SIG-M5 (cell line): ENCODE measurements at regions not wholly inside any gene's neighbourhood (a gene's known extent, or its start where the extent isn't known, plus 50 kb on each side); places are given as distances from the start of the nearest gene placed in this dataset.
"Not testable (repeated sequence)": the region's sequence is repeated elsewhere in the genome, so short reads cannot be mapped to it uniquely, and the experiment has no call there.

ENCODE experiments used
- DNase-seq: peaks from one replicate; lab custom pipeline; 2025; lab: John Stamatoyannopoulos, UW

DNA sequence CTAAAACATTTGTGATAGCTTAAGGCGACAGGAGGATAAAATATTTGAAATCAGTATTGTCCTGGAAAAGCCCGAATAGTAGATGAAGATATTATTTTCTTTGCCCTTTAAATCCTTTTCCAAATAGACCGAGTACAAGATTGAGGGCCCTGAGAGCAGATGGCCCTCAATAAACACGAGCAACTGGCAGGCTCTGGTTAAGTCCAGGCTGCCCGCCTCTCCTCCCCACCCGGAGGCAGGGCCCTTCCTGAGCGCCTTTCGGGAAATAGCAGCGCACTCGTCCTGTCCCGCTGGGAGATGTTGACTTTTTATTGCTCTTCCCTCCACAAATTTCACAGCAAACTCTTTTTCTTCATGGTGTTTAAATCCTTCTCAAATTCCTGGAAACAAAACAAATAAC is 50.8 kb upstream of the MAX start:
- DNase-seq = no peak

DNA sequence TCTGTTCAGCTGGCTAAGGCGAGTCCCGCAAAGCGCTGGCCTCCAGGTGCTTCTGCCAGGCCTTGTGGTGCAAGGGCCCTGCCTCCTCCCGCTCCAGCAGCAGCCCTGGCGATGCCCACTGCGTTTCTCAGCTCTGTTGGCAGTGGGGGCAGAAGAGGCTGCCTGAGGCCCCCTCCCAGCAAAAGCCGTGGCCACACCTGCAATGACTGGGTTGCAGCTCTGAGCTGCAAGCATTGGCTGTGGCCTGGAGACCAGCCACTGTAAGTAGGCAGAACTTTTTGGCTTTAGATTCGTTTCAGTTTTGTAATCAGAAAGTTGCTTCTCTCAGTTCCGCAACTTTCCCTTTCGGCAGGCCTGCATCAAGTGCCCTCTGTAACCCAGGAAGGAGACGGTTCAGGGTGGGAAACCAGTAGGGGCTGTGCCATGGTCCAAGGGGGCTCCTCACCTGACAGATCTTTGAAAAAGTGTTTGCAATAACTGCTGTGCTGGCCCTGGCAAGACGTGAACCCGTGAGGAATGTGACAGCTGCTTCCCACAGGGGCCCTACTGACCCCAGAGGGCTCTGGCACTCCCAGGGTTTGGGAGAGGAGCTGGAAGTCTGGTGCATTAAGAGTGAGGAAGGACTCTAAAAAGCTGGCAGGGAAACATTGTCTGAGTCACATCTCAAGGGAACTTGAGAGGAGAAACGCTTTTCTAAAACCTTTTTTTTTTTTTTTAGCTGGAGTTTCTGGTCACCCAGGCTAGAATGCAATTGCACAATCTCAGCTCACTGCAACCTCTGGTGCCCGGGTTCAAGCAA is 54.5 kb upstream of the MAX start:
- no peak for DNase-seq

DNA sequence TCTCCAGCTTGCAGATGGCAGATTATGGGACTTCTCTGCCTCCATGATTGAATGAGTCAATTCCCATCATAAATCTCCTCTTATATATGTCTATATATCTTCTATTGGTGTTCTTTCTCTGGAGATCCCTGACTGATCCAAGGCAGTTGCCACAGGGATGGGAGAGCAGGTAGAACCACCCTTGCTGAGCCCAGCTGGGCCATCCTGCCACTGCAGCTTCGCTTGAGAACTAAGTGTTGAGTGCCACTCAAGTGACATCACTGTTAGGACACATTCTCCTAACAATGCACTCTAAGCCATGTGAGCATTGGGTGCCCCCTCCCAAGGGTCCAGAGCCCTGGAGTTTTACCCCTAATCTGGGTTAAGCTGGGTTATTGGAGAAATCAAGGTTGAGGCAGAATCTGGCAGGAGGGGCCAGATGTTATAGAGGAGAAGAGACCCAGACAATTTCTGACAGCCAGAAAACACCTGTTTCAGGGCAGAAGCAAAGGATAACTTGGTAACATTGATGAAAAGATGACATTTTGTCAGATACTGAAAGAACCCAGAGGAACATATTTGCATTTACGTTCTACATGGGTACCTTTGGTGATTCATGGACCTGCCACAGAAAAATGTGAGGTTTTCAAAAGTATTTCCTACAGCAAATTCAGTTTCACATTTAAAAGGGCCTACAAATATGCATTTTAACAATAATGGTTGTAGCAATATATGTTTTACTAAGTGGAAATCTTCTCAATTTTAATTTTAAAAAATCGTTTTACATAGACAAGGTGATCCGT is 57.2 kb upstream of the MAX start:
- no peak for DNase-seq

DNA sequence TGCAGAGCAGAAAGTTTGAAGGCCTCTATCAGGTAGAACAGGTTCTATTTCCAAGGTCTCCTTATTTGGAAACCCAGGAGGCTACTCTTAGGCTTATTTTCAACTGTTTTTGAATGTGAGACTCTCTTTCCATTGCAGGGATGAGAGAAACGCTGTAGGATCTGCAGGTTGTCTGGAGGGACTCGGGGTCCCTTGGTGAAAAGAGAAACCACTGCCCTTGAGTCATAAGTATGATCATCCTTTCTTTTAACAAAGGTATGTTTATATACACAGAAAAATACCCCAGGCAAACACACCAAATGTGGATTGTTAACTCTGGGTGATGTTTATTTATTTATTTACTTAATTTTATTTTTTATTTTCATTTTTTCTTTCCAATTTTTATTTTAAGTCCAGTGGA is 57.8 kb upstream of the MAX start:
- no peak for DNase-seq

DNA sequence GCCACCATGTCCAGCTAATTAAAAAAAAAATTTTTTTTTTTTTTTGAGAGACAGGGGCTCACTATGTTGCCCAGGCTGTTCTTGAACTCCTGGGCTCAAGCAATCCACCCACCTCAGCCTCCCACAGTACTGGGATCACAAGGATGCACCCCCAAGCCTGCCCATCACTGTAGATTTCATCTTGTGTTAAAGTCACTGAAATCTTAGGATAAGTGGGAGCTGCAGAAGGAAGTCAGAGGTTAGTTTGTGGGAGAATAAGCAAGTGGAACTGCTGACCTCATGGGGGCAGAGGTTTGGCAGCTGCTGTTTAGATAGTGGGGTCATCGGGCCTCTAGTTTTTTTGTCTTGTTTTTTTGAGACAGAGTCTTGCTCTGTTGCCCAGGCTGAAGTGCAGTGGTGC is 59.7 kb upstream of the MAX start:
- no peak for DNase-seq

DNA sequence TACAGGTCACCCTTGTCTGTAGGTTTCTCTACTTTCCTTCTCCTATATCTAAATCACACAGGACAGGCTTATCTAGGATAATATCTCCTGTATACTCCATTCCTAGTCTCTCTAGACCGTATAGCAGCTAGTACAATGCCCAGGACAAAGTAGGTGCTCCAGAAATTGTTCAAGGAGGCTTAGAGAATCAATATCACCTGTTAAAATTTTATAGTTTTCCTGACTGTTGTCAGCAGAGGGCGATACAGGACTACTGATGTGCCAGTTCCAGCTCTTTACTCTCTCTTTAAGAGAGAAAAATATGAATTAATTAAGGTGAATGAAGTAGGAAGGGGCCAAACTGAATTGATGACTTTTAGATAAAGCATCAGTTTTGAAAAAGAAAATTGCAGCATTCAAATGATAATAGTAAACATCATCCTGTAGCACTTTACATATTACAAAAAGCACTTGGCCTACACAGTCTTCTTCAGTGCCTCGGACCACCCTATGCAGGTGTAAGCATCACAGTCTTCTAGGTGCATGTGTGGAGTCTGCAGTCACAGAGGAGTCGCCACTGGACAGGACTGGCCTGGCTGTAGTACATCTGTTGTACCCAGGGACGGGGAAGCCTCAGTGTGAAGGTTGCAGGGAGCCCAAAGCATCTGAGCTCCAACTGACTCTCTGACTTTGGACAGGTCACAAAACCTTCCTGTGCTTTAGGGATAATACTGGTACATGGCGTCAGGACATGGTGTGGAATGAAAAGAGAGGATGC is 61.9 kb upstream of the MAX start:
- DNase-seq = no peak

DNA sequence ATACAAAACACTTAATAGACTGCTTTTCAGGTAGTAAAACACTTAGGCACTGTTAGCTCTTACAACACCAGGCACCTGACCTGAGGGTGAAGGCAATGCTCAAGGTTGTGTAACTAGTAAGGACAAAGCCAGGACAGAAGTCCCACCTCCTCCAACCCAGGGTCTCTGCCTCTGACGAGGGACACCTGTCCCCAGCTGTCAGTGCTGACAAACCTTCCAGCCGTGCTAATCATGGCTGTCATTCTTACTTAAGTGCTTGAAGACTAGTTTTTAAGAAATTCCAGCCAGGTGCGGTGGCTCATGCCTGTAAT is 62.5 kb upstream of the MAX start:
- no peak for DNase-seq

DNA sequence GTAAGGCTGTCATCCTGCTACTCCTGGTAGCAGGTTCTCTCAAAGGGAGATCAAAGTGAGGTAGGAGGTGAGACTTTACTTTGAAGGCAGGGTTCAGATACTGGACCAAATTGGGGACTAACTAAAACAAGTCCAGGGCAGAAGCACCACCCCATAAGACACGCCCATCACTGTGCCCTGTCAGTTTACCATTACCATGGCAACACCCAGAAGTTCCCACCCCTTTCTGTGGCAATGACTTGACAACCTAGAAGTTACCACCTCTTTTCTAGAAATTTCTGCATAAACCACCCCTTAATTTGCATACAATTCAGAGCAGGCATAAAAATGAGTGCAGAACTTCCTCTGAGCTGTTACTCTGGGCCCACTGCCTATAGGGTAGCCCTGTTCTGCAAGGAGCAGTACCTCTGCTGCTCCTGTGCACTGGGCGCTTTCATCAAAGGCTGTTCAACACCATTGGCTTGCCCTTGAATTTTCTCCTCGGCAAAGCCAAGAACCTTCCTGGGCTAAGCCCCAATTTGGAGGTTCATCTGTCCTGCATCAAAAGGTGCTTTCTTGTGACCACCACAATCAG is 64.8 kb upstream of the MAX start:
- no peak for DNase-seq

DNA sequence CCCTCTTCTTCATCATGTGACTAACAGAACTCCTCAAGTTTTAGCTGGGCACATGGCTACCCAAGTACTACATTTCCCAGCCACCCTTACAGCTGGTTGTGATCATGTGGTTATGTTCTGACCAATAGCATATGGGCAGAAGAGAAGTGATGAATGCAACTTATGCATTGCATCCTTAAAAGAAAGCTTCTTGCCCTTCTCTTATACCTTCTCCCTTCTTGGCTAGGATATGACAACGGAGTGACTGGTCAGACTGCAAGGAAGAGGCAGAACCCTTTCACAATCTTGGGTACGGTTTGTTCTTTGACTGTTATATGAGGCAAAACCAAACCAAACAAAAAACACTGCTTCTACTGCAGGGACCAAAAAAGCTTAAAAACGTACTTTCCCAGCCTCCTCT is 66.5 kb upstream of the MAX start:
- DNase-seq = no peak

DNA sequence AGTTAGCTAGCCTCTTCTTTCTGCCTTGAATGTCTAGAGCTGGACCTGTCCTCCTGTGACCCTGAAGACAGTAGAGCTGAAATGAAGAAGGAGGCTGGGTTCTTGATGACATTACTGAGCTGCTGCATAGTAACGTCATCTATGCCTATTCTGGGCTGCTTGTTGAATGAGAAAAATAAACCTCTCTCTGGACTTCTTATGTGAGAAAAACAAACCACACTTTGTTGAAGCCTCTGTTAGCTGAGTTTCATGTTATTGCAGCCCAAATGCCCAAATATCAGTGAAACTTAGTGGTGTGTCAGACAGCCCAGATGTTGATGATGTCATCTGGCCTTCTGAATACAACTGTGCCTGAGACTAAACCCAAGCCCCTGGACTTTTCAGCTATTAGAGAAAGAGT is 67.0 kb upstream of the MAX start:
- no peak for DNase-seq

DNA sequence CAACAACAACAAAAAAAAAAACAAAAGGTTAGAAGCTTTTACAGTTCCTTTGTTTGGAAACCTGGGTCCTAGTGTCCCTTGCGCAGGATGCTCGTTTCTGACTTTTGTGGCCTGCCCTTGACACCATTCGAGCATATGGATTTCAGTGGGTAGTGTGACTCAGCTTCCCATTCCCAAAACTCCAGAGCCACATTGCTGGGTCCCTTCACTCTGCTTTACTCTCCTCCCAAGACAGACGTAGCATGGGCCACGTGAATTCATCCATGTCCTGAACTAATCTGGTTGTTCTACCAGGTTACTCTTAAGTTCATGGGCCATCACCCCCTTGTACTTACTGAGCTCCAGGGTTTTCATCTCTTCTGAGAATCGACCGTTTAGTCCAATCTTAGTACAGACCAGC is 68.0 kb upstream of the MAX start:
- DNase-seq = no peak

DNA sequence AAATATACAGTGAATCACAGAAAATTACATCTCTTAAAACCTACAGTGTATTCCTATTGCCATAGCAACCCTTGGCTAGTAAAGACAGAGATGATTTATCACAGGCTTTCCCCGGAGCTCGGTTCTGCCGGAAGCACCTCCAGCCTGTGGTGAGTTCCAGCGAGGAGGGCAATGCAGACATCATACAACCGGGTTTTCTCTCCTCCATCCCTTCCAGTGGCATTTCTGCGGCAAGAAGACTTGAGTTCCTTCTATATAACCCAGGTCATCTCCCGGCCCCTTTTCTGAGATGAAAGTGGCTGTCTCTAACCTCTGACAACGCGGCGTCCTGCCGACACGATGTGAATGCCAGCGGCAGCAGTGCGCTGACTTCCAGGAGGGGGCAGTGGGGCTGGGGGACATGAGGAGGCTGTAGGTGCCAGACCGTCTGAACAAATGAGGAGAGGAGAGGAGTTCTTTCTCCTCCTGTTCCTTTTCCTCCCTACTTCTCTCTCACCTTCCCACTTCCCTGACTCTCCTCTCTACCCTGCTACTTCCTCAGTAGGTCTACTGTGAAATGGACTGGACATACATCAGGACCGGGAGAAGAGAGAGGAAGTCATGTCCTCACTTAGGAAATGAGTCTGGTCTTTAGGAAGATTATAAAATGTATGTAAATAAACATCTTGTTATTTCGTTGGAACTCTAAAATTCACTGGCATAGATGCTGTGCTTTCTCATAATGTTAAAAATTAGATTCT is 68.6 kb upstream of the MAX start:
- no peak for DNase-seq

DNA sequence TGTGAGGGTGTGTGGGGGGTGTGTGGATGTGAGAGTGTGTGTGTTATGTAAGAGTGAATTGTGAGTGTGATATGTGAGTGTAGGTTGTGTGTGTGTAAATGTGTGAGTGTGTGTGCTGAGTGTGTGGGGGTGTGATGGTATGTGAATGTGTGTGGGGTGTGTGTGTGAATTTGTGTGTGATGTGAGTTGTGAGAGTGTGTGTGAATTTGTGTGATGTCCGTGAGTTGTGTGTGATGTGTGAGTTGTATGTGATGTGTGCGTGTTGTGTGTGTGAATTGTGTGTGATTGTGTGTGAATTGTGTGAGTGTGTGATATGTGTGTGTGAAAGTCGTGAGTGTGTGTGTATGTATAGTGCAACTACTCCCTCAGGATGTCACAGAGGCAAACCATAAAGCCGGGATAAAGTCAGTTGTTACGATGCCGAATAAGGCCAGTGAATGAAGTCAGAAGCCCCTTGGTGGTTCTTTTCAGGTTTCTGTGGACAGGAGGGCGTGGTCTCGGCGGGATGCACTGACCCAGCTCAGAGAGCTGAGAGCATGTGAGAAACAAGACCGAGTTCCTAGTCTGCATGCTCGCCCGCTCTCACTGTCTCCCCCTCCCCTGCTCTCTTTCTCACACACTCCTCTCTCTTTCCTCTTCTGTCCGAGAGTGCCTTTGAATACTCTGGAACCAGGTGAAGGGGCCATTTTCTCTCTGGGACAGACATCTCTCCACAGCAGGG is 71.8 kb upstream of the MAX start:
- DNase-seq = no peak

DNA sequence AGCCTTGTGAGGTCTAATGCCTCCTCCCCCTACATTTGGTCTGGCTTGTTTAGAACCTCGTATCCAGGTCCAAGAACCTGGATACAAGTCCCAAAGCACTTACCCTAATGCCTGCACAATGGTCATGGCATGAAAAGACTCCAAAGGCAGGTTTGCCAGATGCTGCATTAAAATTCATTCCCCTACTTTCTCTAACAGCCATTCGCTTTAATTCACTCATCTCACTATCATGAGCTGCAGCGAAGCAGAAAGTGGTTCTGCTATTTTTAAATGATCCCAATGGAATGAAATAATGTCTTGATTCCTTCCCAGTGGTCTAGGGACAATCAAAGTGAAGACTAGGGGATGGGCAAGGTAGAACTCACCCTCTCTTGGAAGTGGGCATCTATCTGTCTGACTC is 72.5 kb upstream of the MAX start:
- no peak for DNase-seq

DNA sequence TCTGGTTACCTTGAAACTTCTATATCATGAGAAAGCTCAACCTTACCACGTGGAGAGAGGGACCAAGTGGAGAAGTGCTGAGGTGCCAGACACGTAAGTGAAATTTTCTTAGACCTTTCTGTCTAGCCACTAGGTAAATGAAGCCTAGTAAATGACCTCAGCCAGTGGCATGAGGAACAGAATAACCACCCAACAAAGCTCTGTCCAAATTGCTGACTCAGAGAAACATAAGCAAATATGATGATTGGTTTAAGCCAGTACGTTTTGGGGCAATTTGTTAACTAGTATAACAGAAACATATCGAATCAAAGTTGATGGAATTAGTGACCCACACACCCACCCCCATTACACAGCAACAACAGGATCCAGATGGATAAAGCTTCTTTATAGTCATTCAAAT is 75.2 kb upstream of the MAX start:
- no peak for DNase-seq

DNA sequence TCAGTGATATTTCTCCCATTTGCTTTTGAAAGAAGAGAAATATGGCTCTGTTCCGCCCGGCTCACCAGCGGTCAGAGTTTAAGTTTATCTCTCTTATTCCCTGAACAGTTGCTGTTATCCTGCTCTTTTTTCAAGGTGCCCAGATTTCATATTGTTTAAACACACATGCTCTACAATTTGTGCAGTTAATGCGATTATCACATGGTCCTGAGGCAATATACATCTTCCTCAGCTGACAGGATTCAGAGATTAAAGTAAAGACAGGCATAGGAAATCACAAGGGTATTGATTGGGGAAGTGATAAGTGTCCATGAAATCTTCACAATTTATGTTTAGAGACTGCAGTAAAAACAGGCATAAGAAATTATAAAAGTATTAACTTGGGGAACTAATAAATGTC is 76.9 kb upstream of the MAX start:
- not testable (repeated sequence) for DNase-seq

DNA sequence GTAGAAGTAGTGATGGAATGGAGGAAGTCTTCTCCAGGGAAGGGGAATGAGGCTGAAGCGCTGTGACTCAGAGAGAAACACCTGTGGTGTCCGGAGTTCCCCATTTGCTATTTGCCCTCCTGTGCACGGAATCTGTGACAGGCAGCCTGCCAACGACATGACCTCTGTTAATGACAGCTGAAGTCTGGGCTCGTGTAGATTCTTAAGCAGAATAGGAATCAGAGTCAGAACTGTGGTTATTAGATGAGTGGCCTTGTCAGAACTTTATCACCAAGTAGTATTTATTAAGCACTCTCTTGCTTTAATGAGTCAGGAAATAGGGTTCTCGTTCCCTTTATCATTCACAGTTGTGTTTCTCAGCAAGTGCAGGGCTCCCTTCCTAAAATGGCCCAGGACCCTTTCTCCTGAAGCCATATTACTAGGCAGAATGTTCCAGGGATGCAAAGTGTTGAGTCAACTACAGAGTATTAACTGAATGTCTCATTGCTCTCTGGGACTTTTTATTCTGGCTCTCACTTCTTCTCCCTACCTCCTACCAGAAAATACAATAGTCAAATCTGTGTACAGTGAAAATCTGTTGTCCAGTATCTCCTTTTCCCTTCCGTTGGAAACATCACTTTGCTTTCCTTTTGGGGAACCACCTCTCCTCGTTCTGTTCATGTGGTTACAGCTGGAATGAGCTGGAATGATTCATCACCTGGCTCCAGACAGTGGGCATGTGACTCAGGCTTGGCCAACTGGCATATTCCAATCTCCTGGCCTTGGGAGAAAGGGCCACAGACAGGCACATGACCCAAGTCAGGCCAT is 77.8 kb upstream of the MAX start:
- no peak for DNase-seq

DNA sequence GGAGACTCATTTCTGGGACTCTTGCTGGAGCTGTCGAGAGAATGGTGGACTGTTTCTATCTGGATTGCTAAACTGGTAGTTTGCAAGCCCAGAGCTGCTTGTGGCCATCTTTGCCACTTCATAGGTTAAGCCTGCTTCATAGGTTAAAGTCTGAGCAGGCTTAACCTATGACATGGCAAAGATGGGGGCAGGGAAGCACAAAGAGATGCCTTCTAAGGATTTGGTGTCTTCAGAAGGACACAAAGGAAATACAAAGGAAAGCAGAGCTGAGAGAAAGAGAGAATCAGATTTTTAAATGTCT is 78.4 kb upstream of the MAX start:
- DNase-seq = no peak

DNA sequence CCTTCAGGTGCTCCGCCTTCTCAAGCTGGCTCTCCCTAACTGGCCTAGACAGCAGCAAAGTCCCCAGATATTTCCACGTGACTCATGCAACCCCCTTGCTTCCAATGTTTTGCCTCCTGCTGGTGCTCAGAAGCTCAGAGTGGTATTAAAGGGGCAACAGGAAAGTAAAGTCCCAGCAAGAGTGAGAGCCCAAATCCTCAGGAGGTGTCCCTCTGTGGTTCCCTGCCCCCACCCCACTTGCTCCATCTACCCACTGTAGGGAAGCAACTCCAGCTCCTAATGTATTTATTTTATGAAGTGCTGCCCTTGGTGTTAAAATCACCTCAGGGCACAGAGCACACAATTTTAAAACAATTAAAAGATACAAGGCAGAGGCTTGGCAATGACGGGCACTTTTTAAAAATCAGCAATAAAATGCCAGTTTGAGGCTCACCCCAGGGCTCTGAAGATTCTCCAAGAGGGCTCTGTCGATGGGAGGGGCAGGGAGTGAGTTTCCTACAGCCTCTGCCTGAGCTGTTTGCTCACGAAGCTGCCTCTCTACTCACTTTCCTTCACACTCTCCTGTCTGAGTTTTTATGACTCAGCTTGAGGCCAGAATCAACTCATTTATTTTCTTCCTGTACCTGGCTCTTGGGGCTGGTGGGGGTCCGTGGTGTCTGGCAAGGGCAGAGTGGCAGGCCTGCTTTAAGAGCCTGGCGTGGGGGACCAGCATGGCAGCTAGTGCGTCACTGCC is 81.9 kb upstream of the MAX start:
- DNase-seq = no peak

DNA sequence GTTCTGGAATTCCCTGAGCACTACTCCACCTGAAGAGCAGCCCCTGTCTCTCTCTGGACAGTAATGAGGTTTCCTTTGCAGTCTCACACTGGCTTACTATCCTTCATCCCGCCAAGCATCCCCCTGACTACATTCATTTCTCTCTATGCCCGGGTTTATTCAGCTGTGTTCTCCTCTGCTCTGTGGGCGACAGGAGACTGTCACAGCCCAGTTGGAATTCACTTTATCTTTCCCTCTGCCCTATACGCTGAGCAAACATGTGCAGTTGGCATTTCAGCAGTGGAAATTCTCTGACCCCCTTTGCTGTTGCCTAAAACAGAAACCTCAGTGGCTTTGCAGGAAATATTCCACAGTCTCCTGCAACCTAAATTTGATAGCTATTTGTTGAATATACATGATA is 83.5 kb upstream of the MAX start:
- no peak for DNase-seq
